Endothelial cell of umbilical vein (primary cell): ENCODE measurements at regions not wholly inside any gene's neighbourhood (a gene's known extent, or its start where the extent isn't known, plus 50 kb on each side); places are given as distances from the start of the nearest gene placed in this dataset.

Source experiments
- BruUV-seq: library from RNA; stranded (reverse); fragments of 400-500 nt; replicated peaks from 2 replicates; lab custom pipeline; 2021; lab: Mats Ljungman, UMichigan
- CTCF ChIA-PET: fragments of 300-600, 350-600 bp; sonication (Branson Sonifier 250); formaldehyde crosslinking; loops from one replicate; lab custom pipeline; 2021; ENCODE audit warnings: antibody characterized with exemption, inconsistent platforms; lab: Charles Lee
- POLR2A ChIA-PET: fragments of 300-600, 350-600 bp; sonication (Branson Sonifier 250); formaldehyde crosslinking; loops from one replicate; lab custom pipeline; 2021; ENCODE audit warnings: antibody characterized with exemption, inconsistent platforms; lab: Charles Lee
- DNase-seq: peaks from one replicate; pipeline ENCODE4 v3.0.0-alpha.2; 2011; ENCODE audit warnings: low read depth, low spot score
- FAIRE-seq: peaks from 2 replicates; lab custom pipeline; 2011; peaks lifted over from hg19 to GRCh38; lab: Jason Lieb, UNC
- H2AFZ ChIP-seq: 2 replicates; pipeline ENCODE4 v1.6.0; 2012; ENCODE audit warnings: low read depth, low read length, control low read depth, inconsistent platforms
- H3K27ac ChIP-seq: 2 replicates; pipeline ENCODE4 v1.5.1; 2011; ENCODE audit warnings: low read depth, mild to moderate bottlenecking, control low read depth, low read length, moderate library complexity; ENCODE audit not compliant: insufficient read depth
- H3K27me3 ChIP-seq, 2 experiments: 2 replicates each; pipeline versions ENCODE4 v1.6.0 to v1.6.1; 2011; ENCODE audit warnings: low read length in 2 of 2, mixed read lengths in 1 of 2; ENCODE audit not compliant: control insufficient read depth in 2 of 2, insufficient read depth in 2 of 2
- H3K36me3 ChIP-seq, 2 experiments: 2 replicates in 1 of 2; 3 replicates in 1 of 2; pipeline ENCODE4 v1.5.1; 2011; ENCODE audit warnings: low read length in 2 of 2, mild to moderate bottlenecking in 1 of 2, moderate library complexity in 1 of 2; ENCODE audit not compliant: control insufficient read depth in 2 of 2, insufficient read depth in 2 of 2; ENCODE audit errors: extremely low read depth in 1 of 2
- H3K4me1 ChIP-seq: 3 replicates; pipeline ENCODE4 v1.5.1; 2011; ENCODE audit warnings: mild to moderate bottlenecking, low read length; ENCODE audit not compliant: control insufficient read depth, insufficient read depth; ENCODE audit errors: extremely low read depth
- H3K4me2 ChIP-seq: 2 replicates; pipeline ENCODE4 v1.6.1; 2011; ENCODE audit warnings: low read length, control low read depth, mixed read lengths; ENCODE audit not compliant: insufficient read depth
- H3K4me3 ChIP-seq, 3 experiments: fragments of 200-600 bp in 1 of 3; sonication (generic), shearing (Covaris generic) in 1 of 3; replicated peaks in 1 of 3; 2 replicates each; pipeline ENCODE4 v1.5.1; 2011 to 2016; ENCODE audit warnings: control low read depth in 3 of 3, low read length in 3 of 3, mild to moderate bottlenecking in 2 of 3, inconsistent platforms in 1 of 3, low read depth in 1 of 3, moderate library complexity in 1 of 3; ENCODE audit not compliant: insufficient read depth in 1 of 3
- H3K79me2 ChIP-seq: 2 replicates; pipeline ENCODE4 v1.6.0; 2012; ENCODE audit warnings: low read length, inconsistent platforms; ENCODE audit not compliant: control insufficient read depth, insufficient read depth
- H3K9ac ChIP-seq: replicated peaks from 2 replicates; pipeline ENCODE3; 2011; ENCODE audit warnings: low read length, control low read depth; ENCODE audit not compliant: insufficient read depth; ENCODE audit errors: extremely low read depth
- H3K9me1 ChIP-seq: replicated peaks from 3 replicates; pipeline ENCODE4 v1.6.0; 2011; ENCODE audit warnings: mild to moderate bottlenecking, low read length; ENCODE audit not compliant: control insufficient read depth, insufficient read depth; ENCODE audit errors: extremely low read depth
- H3K9me3 ChIP-seq: replicated peaks from 2 replicates; pipeline ENCODE4 v1.5.1; 2012; ENCODE audit warnings: low read length, inconsistent platforms; ENCODE audit not compliant: control insufficient read depth, insufficient read depth
- H4K20me1 ChIP-seq: replicated peaks from 2 replicates; pipeline ENCODE3; 2011; ENCODE audit warnings: mild to moderate bottlenecking, low read length; ENCODE audit not compliant: control insufficient read depth, insufficient read depth; ENCODE audit errors: extremely low read depth
- CTCF ChIP-seq, 2 donors: IDR thresholded peaks; 1 replicate in 1 of 2; 2 replicates in 1 of 2; pipeline ENCODE4 v1.5.1; 2011; ENCODE audit warnings: low read length in 2 of 2, mild to moderate bottlenecking in 2 of 2, moderate library complexity in 2 of 2, control low read depth in 1 of 2, inconsistent platforms in 1 of 2, low read depth in 1 of 2; ENCODE audit not compliant: insufficient read depth in 1 of 2; ENCODE audit errors: extremely low read depth in 1 of 2
- EZH2 ChIP-seq: IDR thresholded peaks from 2 replicates; pipeline ENCODE4 v1.6.1; 2012; ENCODE audit warnings: borderline replicate concordance, low read depth, mild to moderate bottlenecking, moderate library complexity, low read length, inconsistent platforms; ENCODE audit not compliant: severe bottlenecking
- FOS ChIP-seq: IDR thresholded peaks from 2 replicates; pipeline ENCODE4 v1.6.1; 2011; ENCODE audit warnings: mild to moderate bottlenecking, low read length, moderate library complexity, borderline replicate concordance; ENCODE audit not compliant: insufficient read depth
- GATA2 ChIP-seq: IDR thresholded peaks from 2 replicates; pipeline ENCODE4 v1.7.0; 2011; ENCODE audit warnings: low read depth, mild to moderate bottlenecking, moderate library complexity, mixed read lengths, low read length; ENCODE audit not compliant: insufficient read length, insufficient read depth
- JUN ChIP-seq: IDR thresholded peaks from 2 replicates; pipeline ENCODE4 v1.6.1; 2011; ENCODE audit warnings: borderline replicate concordance, low read depth; ENCODE audit not compliant: insufficient read length, insufficient read depth
- MAX ChIP-seq: IDR thresholded peaks from 2 replicates; pipeline ENCODE4 v1.6.1; 2011; ENCODE audit not compliant: insufficient read depth, insufficient read length
- MYC ChIP-seq: IDR thresholded peaks from one replicate; pipeline ENCODE4 v1.6.1; 2011; ENCODE audit warnings: mild to moderate bottlenecking, low read depth, low read length
- POLR2A ChIP-seq: IDR thresholded peaks from 2 replicates; pipeline ENCODE4 v1.6.1; 2012; ENCODE audit warnings: low read depth, mild to moderate bottlenecking, control low read depth, low read length
- POLR2AphosphoS5 ChIP-seq: IDR thresholded peaks from 2 replicates; pipeline ENCODE4 v1.6.1; 2012; ENCODE audit warnings: low read depth, mild to moderate bottlenecking, control low read depth, low read length, moderate library complexity; ENCODE audit not compliant: insufficient read depth
- dilution Hi-C: fragments of 300-500 bp; cut with MboI; formaldehyde crosslinking; loops from one replicate; pipeline ENCODE4 v1.15.0; 2019; ENCODE audit warnings: low sequenced_read_pairs; ENCODE audit not compliant: extremely low pct_ligation_motif_present
- intact Hi-C: fragments of 100-400 bp; cut with micrococcal nuclease; formaldehyde crosslinking; loops from one replicate; pipeline ENCODE4 v1.10.0; 2022

GRCh38 chr2:8300905-8301304 lies 381.0 kb upstream of the ID2 start:
- no peak for FAIRE-seq
- peaks cover 4% of the 10 kb centered on the region for H3K9me3 ChIP-seq
- no peaks in the 10 kb centered on the region for H3K9me1 ChIP-seq
- no peak overlapping the region for H3K27ac ChIP-seq
- H2AFZ ChIP-seq = no peak overlapping the region
- POLR2A ChIA-PET = no interaction called here
- H4K20me1 ChIP-seq = no peaks in the 10 kb centered on the region
- H3K4me1 ChIP-seq = no peaks in the 10 kb centered on the region
- intact Hi-C loops (no loop called here), dilution Hi-C loops (no loop called here)
- CTCF ChIA-PET = no interaction called here
- BruUV-seq = no TSS peak
- H3K4me2 ChIP-seq = no peak overlapping the region
- H3K4me3 ChIP-seq = no peak overlapping the region
- no peaks in the 10 kb centered on the region for H3K27me3 ChIP-seq
- H3K79me2 ChIP-seq = no peaks in the 10 kb centered on the region
- no peak for DNase-seq
- no peaks in the 10 kb centered on the region for H3K36me3 ChIP-seq
- no peak overlapping the region for H3K9ac ChIP-seq
- TF ChIP-seq GATA2 (no peak), POLR2A (no peak), EZH2 (no peak), MAX (no peak), FOS (no peak), POLR2AphosphoS5 (no peak), MYC (no peak)

GRCh38 chr2:8303322-8303832 lies 378.5 kb upstream of the ID2 start:
- Histone ChIP-seq H3K9me3 (peaks cover 4% of the 10 kb centered on the region), H3K27me3 (no peaks in the 10 kb centered on the region), H3K9me1 (no peaks in the 10 kb centered on the region), H3K4me1 (no peaks in the 10 kb centered on the region), H3K4me3 (no peak overlapping the region), H3K36me3 (no peaks in the 10 kb centered on the region), H3K27ac (no peak overlapping the region), H3K9ac (no peak overlapping the region), H3K79me2 (no peaks in the 10 kb centered on the region), H3K4me2 (no peak overlapping the region), H4K20me1 (no peaks in the 10 kb centered on the region), H2AFZ (no peak overlapping the region)
- ChIA-PET CTCF (no interaction called here), POLR2A (no interaction called here)
- FAIRE-seq (no peak), DNase-seq (no peak)
- intact Hi-C loops = no loop called here
- TF ChIP-seq POLR2AphosphoS5 (no peak), EZH2 (no peak), CTCF (IDR thresholded peaks at IDR 0.05; ENCODE audit: extremely low read depth in 1 of 2, insufficient read depth in 1 of 2, low read depth in 1 of 2, low read length in 2 of 2) (no peak), MYC (no peak), MAX (no peak), JUN (no peak), POLR2A (no peak), GATA2 (no peak), FOS (no peak)
- no TSS peak for BruUV-seq
- dilution Hi-C loops = no loop called here
